ENCODE measurements at regions not wholly inside any gene's neighbourhood (a gene's known extent, or its start where the extent isn't known, plus 50 kb on each side); places are given as distances from the start of the nearest gene placed in this dataset.

DNA sequence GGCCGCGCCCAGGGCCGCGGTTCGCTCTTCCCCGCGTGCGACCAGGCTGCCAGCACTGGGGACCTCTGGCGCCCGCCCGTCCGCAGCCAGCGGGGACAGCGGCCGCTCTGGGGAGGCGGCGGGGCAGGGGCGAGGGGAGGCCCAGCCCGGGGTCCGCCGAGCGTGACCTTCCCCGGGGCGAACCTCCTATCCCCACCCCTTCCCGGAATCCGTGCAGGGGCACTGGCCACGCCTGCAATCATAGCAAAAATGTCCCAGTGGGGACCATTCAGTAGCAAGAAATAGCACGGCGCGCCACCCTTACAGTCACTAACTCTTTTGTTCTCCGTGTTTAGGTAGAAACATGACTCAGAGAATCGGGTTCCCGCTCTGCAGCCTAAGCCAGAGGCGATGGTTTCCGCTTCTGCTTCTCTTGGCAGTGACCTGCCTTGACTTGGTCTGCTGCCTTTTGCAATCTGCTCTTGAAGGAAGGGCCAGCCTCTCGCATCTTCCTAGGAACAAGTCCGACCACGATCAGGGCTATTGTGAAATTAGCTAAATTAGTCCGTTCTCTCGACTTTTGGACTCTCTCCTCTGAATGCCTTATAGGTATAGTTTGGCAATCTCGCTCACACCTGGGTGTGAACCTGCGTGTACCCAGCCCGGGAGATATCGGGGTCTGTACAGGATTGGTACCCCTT is 79.3 kb upstream of the ACBD5 start:
- TF ChIP-seq, protein P1, sequence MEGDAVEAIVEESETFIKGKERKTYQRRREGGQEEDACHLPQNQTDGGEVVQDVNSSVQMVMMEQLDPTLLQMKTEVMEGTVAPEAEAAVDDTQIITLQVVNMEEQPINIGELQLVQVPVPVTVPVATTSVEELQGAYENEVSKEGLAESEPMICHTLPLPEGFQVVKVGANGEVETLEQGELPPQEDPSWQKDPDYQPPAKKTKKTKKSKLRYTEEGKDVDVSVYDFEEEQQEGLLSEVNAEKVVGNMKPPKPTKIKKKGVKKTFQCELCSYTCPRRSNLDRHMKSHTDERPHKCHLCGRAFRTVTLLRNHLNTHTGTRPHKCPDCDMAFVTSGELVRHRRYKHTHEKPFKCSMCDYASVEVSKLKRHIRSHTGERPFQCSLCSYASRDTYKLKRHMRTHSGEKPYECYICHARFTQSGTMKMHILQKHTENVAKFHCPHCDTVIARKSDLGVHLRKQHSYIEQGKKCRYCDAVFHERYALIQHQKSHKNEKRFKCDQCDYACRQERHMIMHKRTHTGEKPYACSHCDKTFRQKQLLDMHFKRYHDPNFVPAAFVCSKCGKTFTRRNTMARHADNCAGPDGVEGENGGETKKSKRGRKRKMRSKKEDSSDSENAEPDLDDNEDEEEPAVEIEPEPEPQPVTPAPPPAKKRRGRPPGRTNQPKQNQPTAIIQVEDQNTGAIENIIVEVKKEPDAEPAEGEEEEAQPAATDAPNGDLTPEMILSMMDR (IDR thresholded peaks at IDR 0.05; ENCODE audit: low read length), result no peak
- no peak for TF ChIP-seq EZH2 (optimal IDR thresholded peaks at IDR 0.05; ENCODE audit: low read depth, low read length)
- TF ChIP-seq EZH2phosphoT487 (IDR thresholded peaks at IDR 0.05; ENCODE audit: low read length), result no peak

Data from MM.1S (cell line).